ENCODE measurements at regions not wholly inside any gene's neighbourhood (a gene's known extent, or its start where the extent isn't known, plus 50 kb on each side); places are given as distances from the start of the nearest gene placed in this dataset.

- H3K27ac ChIP-seq: no peak overlapping the region
- no peaks in the 10 kb centered on the region for H3K27me3 ChIP-seq (replicated peaks)
- in situ Hi-C loops (cut with HindIII; ENCODE audit: low pct_ligation_motif_present, low sequenced_read_pairs): no loop called here
- no peak for TF ChIP-seq CTCF (IDR thresholded peaks at IDR 0.05; ENCODE audit: low read depth, low read length, missing control alignments)
- H3K36me3 ChIP-seq (replicated peaks): no peaks in the 10 kb centered on the region
- no peak overlapping the region for H3K4me3 ChIP-seq (ENCODE audit: low read depth, low read length)
- DNase-seq: no peak
These were observed 105.9 kb upstream of the IGSF21 start for GRCh38 chr1:18001725-18002124.

GRCh38 chr1:18004278-18004677, 103.3 kb upstream of the IGSF21 start:
- Histone ChIP-seq H3K27ac (no peak overlapping the region), H3K27me3 (replicated peaks) (no peaks in the 10 kb centered on the region), H3K4me3 (ENCODE audit: low read depth, low read length) (no peak overlapping the region), H3K36me3 (replicated peaks) (no peaks in the 10 kb centered on the region)
- no peak for DNase-seq
- no peak for TF ChIP-seq CTCF (IDR thresholded peaks at IDR 0.05; ENCODE audit: low read depth, low read length, missing control alignments)
- in situ Hi-C loops (cut with HindIII; ENCODE audit: low pct_ligation_motif_present, low sequenced_read_pairs): no loop called here

- Histone ChIP-seq H3K27me3 (replicated peaks) (no peaks in the 10 kb centered on the region), H3K36me3 (replicated peaks) (no peaks in the 10 kb centered on the region), H3K27ac (no peak overlapping the region), H3K4me3 (ENCODE audit: low read depth, low read length) (no peak overlapping the region)
- in situ Hi-C loops (cut with HindIII; ENCODE audit: low pct_ligation_motif_present, low sequenced_read_pairs): no loop called here
- no peak for DNase-seq
- TF ChIP-seq CTCF (IDR thresholded peaks at IDR 0.05; ENCODE audit: low read depth, low read length, missing control alignments): no peak
These were observed 102.4 kb upstream of the IGSF21 start for GRCh38 chr1:18005238-18005637.

GRCh38 chr1:18007391-18008041, 100.1 kb upstream of the IGSF21 start:
- Histone ChIP-seq H3K36me3 (replicated peaks) (no peaks in the 10 kb centered on the region), H3K4me3 (ENCODE audit: low read depth, low read length) (no peak overlapping the region), H3K27ac (no peak overlapping the region), H3K27me3 (replicated peaks) (no peaks in the 10 kb centered on the region)
- in situ Hi-C loops (cut with HindIII; ENCODE audit: low pct_ligation_motif_present, low sequenced_read_pairs): no loop called here
- no peak for TF ChIP-seq CTCF (IDR thresholded peaks at IDR 0.05; ENCODE audit: low read depth, low read length, missing control alignments)
- DNase-seq: no peak

GRCh38 chr1:18008081-18008480, 99.5 kb upstream of the IGSF21 start:
- Histone ChIP-seq H3K27me3 (replicated peaks) (no peaks in the 10 kb centered on the region), H3K36me3 (replicated peaks) (no peaks in the 10 kb centered on the region), H3K4me3 (ENCODE audit: low read depth, low read length) (no peak overlapping the region), H3K27ac (no peak overlapping the region)
- no peak for TF ChIP-seq CTCF (IDR thresholded peaks at IDR 0.05; ENCODE audit: low read depth, low read length, missing control alignments)
- in situ Hi-C loops (cut with HindIII; ENCODE audit: low pct_ligation_motif_present, low sequenced_read_pairs): no loop called here
- DNase-seq: no peak

- Histone ChIP-seq H3K27ac (no peak overlapping the region), H3K36me3 (replicated peaks) (no peaks in the 10 kb centered on the region), H3K4me3 (ENCODE audit: low read depth, low read length) (no peak overlapping the region), H3K27me3 (replicated peaks) (no peaks in the 10 kb centered on the region)
- DNase-seq: no peak
- TF ChIP-seq CTCF (IDR thresholded peaks at IDR 0.05; ENCODE audit: low read depth, low read length, missing control alignments): no peak
- in situ Hi-C loops (cut with HindIII; ENCODE audit: low pct_ligation_motif_present, low sequenced_read_pairs): no loop called here
These were observed 98.5 kb upstream of the IGSF21 start for GRCh38 chr1:18009055-18009454.

Data from brain microvascular endothelial cell (primary cell).